ENCODE measurements at regions not wholly inside any gene's neighbourhood (a gene's known extent, or its start where the extent isn't known, plus 50 kb on each side); places are given as distances from the start of the nearest gene placed in this dataset.
A peak's percentile ranks its signal among the peaks of the same experiment; 100 is the strongest.

DNA sequence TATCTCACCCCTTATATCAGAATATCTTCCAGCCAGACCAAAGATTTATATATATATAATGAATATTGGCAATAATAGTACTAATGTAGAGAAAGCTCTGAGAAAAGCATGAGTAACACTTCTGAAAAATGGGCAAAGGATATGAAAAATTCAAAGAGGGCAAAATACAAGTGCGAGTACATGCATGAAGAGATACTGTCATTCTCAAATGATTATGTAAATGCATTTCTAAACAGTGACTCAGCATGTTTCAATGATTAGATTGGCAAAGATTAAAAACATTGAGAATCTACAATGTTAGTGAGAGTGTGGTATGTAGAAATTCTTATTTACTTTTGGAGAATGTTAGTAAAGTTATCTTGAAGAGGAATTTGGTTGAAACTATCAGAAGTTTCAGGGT, 118.3 kb upstream of the NEDD4L start:
- CTCF ChIA-PET = no interaction called here
- H3K27me3 ChIP-seq (replicated peaks; ENCODE audit: insufficient read depth, low read depth, low read length, poor library complexity) = no peaks in the 10 kb centered on the region
- peak; percentile 47 for DNase-seq (ENCODE audit: low spot score)
- TF ChIP-seq EZH2 (IDR thresholded peaks at IDR 0.05; ENCODE audit: borderline replicate concordance, low read depth, low read length, poor library complexity, severe bottlenecking) = no peak
- TF ChIP-seq, protein P1, sequence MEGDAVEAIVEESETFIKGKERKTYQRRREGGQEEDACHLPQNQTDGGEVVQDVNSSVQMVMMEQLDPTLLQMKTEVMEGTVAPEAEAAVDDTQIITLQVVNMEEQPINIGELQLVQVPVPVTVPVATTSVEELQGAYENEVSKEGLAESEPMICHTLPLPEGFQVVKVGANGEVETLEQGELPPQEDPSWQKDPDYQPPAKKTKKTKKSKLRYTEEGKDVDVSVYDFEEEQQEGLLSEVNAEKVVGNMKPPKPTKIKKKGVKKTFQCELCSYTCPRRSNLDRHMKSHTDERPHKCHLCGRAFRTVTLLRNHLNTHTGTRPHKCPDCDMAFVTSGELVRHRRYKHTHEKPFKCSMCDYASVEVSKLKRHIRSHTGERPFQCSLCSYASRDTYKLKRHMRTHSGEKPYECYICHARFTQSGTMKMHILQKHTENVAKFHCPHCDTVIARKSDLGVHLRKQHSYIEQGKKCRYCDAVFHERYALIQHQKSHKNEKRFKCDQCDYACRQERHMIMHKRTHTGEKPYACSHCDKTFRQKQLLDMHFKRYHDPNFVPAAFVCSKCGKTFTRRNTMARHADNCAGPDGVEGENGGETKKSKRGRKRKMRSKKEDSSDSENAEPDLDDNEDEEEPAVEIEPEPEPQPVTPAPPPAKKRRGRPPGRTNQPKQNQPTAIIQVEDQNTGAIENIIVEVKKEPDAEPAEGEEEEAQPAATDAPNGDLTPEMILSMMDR (conservative IDR thresholded peaks at IDR 0.05; ENCODE audit: low read depth, low read length) = no peak
- H3K27ac ChIP-seq (ENCODE audit: low read depth, low read length, poor library complexity, severe bottlenecking) = no peak overlapping the region
- no peaks in the 10 kb centered on the region for H3K9me3 ChIP-seq (ENCODE audit: low read depth, low read length, poor library complexity, severe bottlenecking)
- intact Hi-C loops (cut with micrococcal nuclease; ENCODE audit: unreplicated experiment) = loop anchor here (1.0 kb wide), 1 partner anchor 38 kb away; no protein-coding TSS in a partner anchor
- BruUV-seq (replicated peaks) = no TSS peak
- peaks cover 1% of the 10 kb centered on the region for H3K4me1 ChIP-seq (ENCODE audit: insufficient read depth, low read length, poor library complexity, severe bottlenecking)
- no peaks in the 10 kb centered on the region for H3K36me3 ChIP-seq (ENCODE audit: insufficient read depth, low read length, poor library complexity, severe bottlenecking)
- POLR2A ChIA-PET (ENCODE audit: low non-redundant PET) = no interaction called here
- H3K4me3 ChIP-seq (ENCODE audit: low read depth, low read length, poor library complexity, severe bottlenecking) = no peak overlapping the region

DNA sequence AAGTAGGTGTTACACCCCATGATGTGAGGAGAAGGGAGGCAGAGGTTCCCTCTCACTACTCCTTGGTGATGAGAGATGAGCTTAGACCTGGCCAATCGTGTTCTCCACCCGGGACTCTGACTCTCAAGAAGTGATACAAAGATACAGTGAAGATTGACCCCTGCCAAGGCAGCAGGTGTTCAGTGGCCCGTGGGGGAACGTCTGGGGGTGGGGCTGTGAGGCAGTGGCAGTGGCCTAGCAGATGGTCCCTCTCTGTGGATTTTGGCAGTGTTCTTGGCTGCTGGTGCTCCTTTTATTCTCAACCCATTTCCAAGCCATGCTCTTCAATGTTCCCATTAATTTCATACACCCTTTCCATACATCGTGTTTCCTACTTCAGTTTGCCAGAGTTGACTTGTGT, 120.4 kb upstream of the NEDD4L start:
- BruUV-seq (replicated peaks) = no TSS peak
- Histone ChIP-seq H3K27ac (ENCODE audit: low read depth, low read length, poor library complexity, severe bottlenecking) (no peak overlapping the region), H3K27me3 (replicated peaks; ENCODE audit: insufficient read depth, low read depth, low read length, poor library complexity) (no peaks in the 10 kb centered on the region), H3K36me3 (ENCODE audit: insufficient read depth, low read length, poor library complexity, severe bottlenecking) (no peaks in the 10 kb centered on the region), H3K9me3 (ENCODE audit: low read depth, low read length, poor library complexity, severe bottlenecking) (no peaks in the 10 kb centered on the region), H3K4me1 (ENCODE audit: insufficient read depth, low read length, poor library complexity, severe bottlenecking) (no peaks in the 10 kb centered on the region), H3K4me3 (ENCODE audit: low read depth, low read length, poor library complexity, severe bottlenecking) (no peak overlapping the region)
- TF ChIP-seq EZH2 (IDR thresholded peaks at IDR 0.05; ENCODE audit: borderline replicate concordance, low read depth, low read length, poor library complexity, severe bottlenecking) = no peak
- TF ChIP-seq, protein P1 (conservative IDR thresholded peaks at IDR 0.05; ENCODE audit: low read depth, low read length) = no peak
- CTCF ChIA-PET = no interaction called here
- intact Hi-C loops (cut with micrococcal nuclease; ENCODE audit: unreplicated experiment) = no loop called here
- DNase-seq (ENCODE audit: low spot score) = no peak
- POLR2A ChIA-PET (ENCODE audit: low non-redundant PET) = no interaction called here

DNA sequence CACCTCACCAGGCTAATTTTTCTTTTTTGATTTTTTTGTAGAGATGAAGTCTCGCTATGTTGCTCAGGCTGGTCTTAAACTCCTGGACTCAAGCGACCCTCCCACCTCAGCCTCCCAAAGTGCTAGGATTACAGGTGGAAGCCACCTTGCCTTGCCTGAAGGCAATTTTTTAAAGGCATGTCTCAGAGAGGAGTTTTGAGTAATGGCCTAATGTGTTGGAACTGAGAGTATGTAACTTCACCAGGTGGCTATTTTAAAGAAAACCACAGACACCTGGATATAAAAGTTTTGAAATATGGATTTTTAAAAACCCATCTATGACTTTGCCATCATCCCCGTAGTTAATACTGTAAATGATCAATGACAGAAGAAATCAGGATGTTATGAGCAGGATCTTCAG, 119.8 kb upstream of the ATP8B1 start:
- no peak for TF ChIP-seq EZH2 (IDR thresholded peaks at IDR 0.05; ENCODE audit: borderline replicate concordance, low read depth, low read length, poor library complexity, severe bottlenecking)
- TF ChIP-seq, protein P1 (conservative IDR thresholded peaks at IDR 0.05; ENCODE audit: low read depth, low read length) = no peak
- ChIA-PET CTCF (no interaction called here), POLR2A (ENCODE audit: low non-redundant PET) (interaction anchor here (0.7 kb wide), 1 partner anchor 328 kb away, joined by 3 read pairs; no protein-coding TSS in a partner anchor)
- Histone ChIP-seq H3K4me3 (ENCODE audit: low read depth, low read length, poor library complexity, severe bottlenecking) (no peak overlapping the region), H3K27me3 (replicated peaks; ENCODE audit: insufficient read depth, low read depth, low read length, poor library complexity) (no peaks in the 10 kb centered on the region), H3K4me1 (ENCODE audit: insufficient read depth, low read length, poor library complexity, severe bottlenecking) (no peaks in the 10 kb centered on the region), H3K9me3 (ENCODE audit: low read depth, low read length, poor library complexity, severe bottlenecking) (no peaks in the 10 kb centered on the region), H3K36me3 (ENCODE audit: insufficient read depth, low read length, poor library complexity, severe bottlenecking) (no peaks in the 10 kb centered on the region), H3K27ac (ENCODE audit: low read depth, low read length, poor library complexity, severe bottlenecking) (no peak overlapping the region)
- no TSS peak for BruUV-seq (replicated peaks)
- DNase-seq (ENCODE audit: low spot score) = no peak
- intact Hi-C loops (cut with micrococcal nuclease; ENCODE audit: unreplicated experiment) = no loop called here

Measured in A673 (cell line).